Mesothelial cell of epicardium (in vitro differentiated cells): ENCODE measurements at regions not wholly inside any gene's neighbourhood (a gene's known extent, or its start where the extent isn't known, plus 50 kb on each side); places are given as distances from the start of the nearest gene placed in this dataset.

Experiments used
- DNase-seq, 2 experiments: peaks; one replicate each; pipeline ENCODE4 v3.0.0; 2021; ENCODE audit warnings: low spot score in 2 of 2; ENCODE audit not compliant: unreplicated experiment in 2 of 2
- H3K27ac Mint-ChIP-seq: 2 replicates; pipeline ENCODE4 v1.8.0; 2021; ENCODE audit warnings: mixed read lengths
- H3K27me3 Mint-ChIP-seq: 2 replicates; pipeline ENCODE4 v1.8.0; 2021; ENCODE audit warnings: low read depth, mixed read lengths
- H3K36me3 Mint-ChIP-seq: 2 replicates; pipeline ENCODE4 v1.8.0; 2021; ENCODE audit warnings: mixed read lengths
- H3K4me1 Mint-ChIP-seq: 2 replicates; pipeline ENCODE4 v1.8.0; 2021; ENCODE audit warnings: mixed read lengths
- H3K4me3 Mint-ChIP-seq: 2 replicates; pipeline ENCODE4 v1.8.0; 2021; ENCODE audit warnings: mild to moderate bottlenecking, moderate library complexity, mixed read lengths
- H3K9me3 Mint-ChIP-seq: 2 replicates; pipeline ENCODE4 v1.8.0; 2021; ENCODE audit warnings: mixed read lengths
- TF ChIP-seq, protein P1 (sequence below): fragments of 200-600 bp; sonication (generic); IDR thresholded peaks from one replicate; pipeline ENCODE4 v1.5.0; 2021; ENCODE audit warnings: antibody characterized with exemption; ENCODE audit not compliant: unreplicated experiment

DNA sequence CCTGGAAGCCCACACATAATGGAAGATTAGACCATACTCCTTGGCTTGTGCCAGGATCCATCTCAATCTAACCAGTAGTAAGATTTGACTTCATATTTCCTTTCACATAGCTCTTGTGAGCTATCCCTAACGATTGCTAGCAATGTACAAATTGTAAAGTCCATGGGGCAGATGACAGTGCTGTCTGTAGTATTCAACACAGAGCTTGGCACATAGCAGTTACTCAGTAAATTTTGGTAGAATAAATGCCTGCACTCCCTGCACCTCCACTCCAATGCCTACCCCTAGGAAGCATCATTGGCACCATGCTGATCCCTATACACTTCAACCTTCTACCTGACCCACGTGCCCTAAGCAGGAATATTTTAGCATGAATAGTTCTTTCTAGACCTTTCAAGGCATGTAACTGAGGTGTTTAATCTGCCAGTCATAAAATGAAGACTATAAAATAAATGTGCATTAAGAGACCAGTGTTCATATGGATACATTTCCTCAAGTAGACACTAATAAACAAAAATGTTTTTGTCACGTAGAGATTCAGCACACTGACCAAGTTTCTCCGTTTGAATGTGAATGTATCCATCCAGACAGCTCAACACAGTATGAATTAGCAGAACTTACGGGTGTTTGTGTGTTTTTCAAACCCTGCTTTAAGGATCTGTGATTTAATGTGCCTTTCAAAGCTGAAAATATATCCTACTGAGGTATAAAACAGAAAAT, 98.8 kb downstream of the BMP4 start:
- no peaks in the 10 kb centered on the region for H3K4me1 Mint-ChIP-seq
- H3K9me3 Mint-ChIP-seq = no peaks in the 10 kb centered on the region
- H3K27ac Mint-ChIP-seq = no peak overlapping the region
- TF ChIP-seq, protein P1, sequence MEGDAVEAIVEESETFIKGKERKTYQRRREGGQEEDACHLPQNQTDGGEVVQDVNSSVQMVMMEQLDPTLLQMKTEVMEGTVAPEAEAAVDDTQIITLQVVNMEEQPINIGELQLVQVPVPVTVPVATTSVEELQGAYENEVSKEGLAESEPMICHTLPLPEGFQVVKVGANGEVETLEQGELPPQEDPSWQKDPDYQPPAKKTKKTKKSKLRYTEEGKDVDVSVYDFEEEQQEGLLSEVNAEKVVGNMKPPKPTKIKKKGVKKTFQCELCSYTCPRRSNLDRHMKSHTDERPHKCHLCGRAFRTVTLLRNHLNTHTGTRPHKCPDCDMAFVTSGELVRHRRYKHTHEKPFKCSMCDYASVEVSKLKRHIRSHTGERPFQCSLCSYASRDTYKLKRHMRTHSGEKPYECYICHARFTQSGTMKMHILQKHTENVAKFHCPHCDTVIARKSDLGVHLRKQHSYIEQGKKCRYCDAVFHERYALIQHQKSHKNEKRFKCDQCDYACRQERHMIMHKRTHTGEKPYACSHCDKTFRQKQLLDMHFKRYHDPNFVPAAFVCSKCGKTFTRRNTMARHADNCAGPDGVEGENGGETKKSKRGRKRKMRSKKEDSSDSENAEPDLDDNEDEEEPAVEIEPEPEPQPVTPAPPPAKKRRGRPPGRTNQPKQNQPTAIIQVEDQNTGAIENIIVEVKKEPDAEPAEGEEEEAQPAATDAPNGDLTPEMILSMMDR = no peak
- H3K27me3 Mint-ChIP-seq = no peaks in the 10 kb centered on the region
- DNase-seq = no peak
- H3K4me3 Mint-ChIP-seq = no peak overlapping the region
- no peaks in the 10 kb centered on the region for H3K36me3 Mint-ChIP-seq

DNA sequence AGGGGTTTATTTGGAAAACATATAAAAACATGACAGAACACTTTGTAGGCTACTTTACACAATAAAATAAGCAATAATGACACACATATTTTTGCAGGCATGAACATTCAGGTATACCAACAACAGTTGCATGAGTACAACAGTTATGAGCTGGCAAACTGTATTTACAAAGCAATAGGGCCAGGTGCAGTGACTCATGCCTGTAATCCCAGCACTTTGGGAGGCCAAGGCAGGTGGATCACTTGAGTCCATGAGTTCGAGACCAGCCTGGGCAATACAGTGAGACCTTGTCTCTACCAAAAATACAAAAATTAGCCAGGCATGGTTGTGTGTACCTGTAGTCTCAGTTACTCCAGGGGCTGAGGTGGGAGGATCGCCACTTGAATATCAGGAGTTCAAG, 101.1 kb downstream of the BMP4 start:
- DNase-seq = no peak
- H3K9me3 Mint-ChIP-seq = no peaks in the 10 kb centered on the region
- H3K27me3 Mint-ChIP-seq = no peaks in the 10 kb centered on the region
- H3K4me1 Mint-ChIP-seq = peaks cover 15% of the 10 kb centered on the region
- H3K4me3 Mint-ChIP-seq = no peak overlapping the region
- TF ChIP-seq, protein P1 = no peak
- H3K36me3 Mint-ChIP-seq = no peaks in the 10 kb centered on the region
- no peak overlapping the region for H3K27ac Mint-ChIP-seq

DNA sequence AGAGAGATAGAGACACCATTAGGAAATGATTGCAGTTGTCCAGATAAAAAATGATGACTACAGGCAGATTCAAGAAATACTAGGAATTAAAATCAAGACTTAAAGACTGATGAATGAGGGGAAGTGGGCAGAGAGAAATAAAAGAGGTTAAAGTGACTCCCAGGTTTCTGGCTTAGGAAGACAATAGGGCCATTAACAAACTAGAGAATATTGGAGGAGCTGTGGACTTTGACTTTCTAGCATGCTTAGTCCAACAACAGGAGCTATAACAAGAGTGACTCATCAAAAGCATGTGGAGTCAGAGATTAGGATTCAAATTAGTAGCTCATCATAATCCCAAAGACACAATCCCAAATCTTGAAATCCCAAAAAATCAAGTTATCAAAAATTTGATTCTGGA, 101.5 kb downstream of the BMP4 start:
- Mint-ChIP-seq H3K4me1 (peaks cover 20% of the 10 kb centered on the region), H3K4me3 (no peak overlapping the region), H3K27ac (no peak overlapping the region), H3K36me3 (no peaks in the 10 kb centered on the region), H3K9me3 (no peaks in the 10 kb centered on the region), H3K27me3 (no peaks in the 10 kb centered on the region)
- TF ChIP-seq, protein P1 = no peak
- DNase-seq = no peak

DNA sequence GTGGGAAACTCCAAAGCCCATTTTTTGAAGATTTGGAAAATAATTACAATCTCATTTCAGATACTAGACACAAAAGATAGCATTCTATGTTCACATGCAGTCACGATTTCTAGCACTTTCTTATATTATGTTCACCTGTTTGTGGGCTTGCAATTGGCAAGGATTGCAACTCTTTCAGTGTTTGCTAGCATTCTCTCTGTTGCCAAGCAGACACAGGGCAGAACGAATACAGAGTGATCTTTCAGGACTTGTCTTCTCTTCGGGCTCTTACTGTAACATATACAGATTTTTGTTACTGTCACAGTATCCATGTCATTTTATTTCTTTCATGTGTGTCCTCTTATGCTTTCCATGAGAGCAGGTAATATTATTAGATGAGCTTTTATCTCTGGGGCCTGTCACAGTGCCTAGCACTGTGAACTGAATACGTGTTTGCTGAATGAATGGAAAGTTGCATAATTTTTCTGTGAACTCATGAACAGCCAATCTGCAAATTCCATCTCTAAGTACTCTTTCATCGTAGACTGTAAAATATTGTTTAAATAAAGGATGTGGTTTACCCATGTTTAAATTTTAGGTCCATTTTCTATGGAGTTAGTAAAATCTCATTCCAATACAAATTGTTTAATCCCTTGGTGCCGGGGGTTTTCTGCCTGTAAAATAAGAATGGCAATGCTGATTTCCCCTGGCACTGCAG, 105.1 kb downstream of the BMP4 start:
- no peaks in the 10 kb centered on the region for H3K36me3 Mint-ChIP-seq
- H3K27ac Mint-ChIP-seq = peak overlapping the region; percentile 90
- no peak for DNase-seq
- H3K4me1 Mint-ChIP-seq = peaks cover 25% of the 10 kb centered on the region
- no peak overlapping the region for H3K4me3 Mint-ChIP-seq
- TF ChIP-seq, protein P1 = no peak
- H3K27me3 Mint-ChIP-seq = no peaks in the 10 kb centered on the region
- H3K9me3 Mint-ChIP-seq = no peaks in the 10 kb centered on the region

DNA sequence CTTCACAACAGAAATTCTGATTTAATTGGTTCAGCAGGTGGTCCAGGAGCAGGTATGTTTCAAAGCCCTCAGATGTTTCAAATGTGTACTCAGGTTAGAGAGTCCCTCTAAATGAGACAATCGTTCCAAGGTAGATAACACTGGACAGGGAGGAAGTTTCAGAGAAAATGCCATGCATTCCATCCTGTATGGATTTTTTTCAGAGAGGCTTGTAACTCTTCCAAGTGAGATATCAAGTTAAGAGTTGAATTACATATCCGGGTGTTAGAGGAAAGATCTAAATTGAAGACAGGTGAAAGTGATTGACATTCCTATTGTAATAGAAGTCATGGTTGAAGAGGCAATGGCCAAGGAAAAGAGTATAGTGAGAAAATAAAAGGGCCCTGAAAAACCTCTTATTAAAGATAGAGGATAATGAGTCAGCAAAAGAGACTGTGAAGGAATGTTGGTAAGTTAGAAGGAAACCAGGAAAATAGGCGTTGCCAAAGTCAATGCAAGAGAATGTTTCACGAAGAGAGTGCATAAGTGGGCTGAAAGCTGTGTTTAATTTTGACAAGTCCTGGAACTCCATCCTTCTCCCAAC, 105.8 kb downstream of the BMP4 start:
- H3K36me3 Mint-ChIP-seq = no peaks in the 10 kb centered on the region
- H3K4me1 Mint-ChIP-seq = peaks cover 30% of the 10 kb centered on the region
- no peaks in the 10 kb centered on the region for H3K27me3 Mint-ChIP-seq
- H3K27ac Mint-ChIP-seq = peak overlapping the region; percentile 90
- no peaks in the 10 kb centered on the region for H3K9me3 Mint-ChIP-seq
- no peak overlapping the region for H3K4me3 Mint-ChIP-seq
- TF ChIP-seq, protein P1 = no peak
- DNase-seq = no peak
